ENCODE measurements at regions not wholly inside any gene's neighbourhood (a gene's known extent, or its start where the extent isn't known, plus 50 kb on each side); places are given as distances from the start of the nearest gene placed in this dataset.

DNA sequence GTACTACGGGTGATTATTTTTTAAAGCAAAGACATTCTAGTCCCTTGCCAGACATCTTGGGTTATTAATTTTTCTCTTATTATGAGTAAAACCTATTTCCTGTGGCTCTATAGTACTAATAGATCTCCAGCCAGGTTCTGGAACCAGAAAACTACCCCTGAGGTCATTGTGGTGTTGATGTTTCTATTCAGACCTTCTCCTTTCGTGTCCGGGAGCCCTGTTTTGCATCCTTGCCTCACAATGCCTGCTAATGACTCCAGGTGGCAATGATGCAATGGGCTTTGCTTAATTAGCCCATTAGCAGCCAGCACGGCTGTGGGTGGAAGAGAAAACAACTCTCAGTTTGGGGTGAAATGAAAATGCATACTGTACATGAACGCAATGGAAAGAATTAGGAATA is 62.9 kb upstream of the ARG1 start:
- no peak for DNase-seq

DNA sequence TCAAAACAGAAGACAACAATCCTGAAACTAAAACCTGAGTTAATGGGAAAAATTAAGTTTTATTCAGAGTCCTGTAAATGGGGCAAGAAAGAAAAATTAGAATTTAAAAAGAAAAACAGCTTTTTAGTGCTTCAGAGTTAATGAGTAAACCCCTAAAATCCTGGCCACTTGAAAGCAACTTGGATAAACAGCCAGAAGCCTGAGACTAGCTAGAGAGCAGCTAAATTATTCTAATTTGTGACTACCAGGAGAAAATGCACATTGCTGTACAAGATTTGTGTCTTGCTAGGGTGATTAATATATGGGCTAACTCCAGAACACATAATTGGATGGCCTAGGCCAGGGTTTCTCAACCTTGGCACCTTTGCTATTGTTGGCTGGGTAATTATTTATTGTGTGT is 62.4 kb upstream of the ARG1 start:
- DNase-seq: no peak

DNA sequence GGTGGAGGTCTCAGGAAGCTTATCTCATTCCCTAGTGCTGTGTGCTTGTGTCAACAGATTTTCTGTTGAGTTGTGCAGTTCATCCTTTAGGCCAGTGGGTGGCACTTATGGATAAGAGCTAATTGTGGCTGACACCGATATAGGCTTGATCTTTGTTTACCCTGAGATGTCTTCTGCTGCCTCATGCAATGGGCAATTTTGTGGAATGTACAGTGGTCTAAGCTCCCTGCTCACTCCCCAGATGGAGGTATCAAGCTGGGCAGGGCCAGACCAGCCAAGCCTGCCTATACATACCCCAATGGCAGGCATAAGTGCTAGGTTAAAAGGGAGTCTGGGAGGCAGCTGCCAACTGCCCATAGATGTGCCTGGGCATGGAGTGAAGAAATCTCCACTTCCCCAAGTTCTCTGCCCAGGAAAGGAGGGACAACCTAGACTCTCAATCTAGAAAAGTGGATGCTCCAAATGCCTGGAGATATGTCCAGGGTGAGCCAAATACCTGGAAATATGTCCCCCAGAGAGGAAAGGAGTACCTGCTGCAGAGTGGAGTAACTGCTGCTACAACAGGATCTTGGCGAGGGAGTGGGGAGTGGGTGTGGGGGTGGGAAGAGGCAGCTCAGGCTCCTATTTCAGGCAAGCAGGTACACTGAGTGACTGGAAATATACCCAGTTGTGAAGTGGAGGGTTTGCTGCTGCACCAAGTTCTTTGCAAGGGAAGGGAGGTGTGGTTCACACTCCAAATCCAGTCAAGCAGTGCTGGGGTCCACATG is 53.2 kb upstream of the ARG1 start:
- peak in 3 of 5 experiments; percentile 9 to 74 (median 13) for DNase-seq

Measured in T-helper 2 cell (primary cell).